NCI-H526 treated with DMSO at 0.1 percent for 48 hours (cell line): ENCODE measurements at regions not wholly inside any gene's neighbourhood (a gene's known extent, or its start where the extent isn't known, plus 50 kb on each side); places are given as distances from the start of the nearest gene placed in this dataset.

ENCODE experiments used
- DNase-seq: peaks from one replicate; lab custom pipeline; 2025; lab: John Stamatoyannopoulos, UW

DNA sequence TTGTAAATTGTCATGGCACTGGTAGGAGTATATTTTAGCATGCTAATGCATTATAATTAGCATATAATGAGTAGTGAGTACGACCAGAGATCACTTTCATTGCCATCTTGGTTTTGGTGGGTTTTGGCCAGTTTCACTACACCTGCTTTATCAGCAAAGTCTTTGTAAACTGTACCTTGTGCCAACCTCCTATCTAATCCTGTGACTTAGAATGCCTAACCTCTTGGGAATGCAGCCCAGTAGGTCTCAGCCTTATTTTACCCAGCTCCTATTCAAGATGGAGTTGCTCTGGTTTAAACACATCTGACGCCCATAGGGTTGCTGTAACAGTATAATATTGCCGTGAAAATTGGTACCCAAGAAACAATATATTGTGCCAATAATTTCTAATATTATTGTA lies 159.4 kb downstream of the MAGEB5 start:
- DNase-seq = no peak

DNA sequence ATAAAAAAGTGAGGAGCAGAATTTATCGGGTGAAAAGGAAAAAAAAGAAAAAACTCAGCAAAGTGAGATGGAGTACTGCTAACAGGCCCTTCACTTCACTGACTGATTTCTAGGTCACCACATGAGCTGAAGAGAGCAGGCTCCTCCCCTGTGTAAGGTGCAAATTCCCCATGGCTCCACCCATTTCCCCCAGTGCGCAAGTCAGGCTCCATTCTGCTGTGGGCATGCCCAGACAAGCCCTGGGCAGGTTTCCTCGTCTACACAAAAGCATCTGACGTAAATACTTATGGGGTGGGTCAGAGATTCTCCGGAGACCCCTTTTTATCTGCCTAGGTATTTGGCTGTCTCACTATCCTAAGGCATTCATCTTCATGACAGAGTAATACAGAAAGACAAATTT lies 157.9 kb downstream of the MAGEB5 start:
- DNase-seq = no peak

DNA sequence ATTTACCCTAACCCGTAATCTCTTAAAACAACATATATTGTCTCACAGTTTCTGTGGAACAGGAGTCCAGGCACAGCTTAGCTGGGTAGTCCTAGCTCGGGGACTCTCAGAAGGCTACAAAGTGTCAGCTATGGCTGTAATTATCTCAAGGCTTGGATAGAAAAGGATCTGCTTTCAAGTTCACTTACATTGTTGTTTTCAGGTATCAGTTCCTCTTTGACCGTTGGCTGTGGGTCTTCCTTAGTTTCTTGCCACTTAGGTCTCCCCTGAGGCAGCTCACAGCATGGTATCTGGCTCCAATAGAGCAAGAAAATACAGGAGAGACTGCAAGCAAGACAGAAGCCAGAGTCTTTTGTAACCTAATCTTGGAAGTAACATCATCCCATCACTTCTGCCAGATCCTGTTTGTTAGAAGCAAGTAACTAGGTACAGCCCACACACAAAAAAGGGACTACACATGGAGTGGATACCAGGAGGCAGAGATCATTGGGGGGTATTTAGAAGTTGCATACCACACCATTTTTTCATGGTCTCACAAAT lies 137.0 kb downstream of the MAGEB5 start:
- no peak for DNase-seq

DNA sequence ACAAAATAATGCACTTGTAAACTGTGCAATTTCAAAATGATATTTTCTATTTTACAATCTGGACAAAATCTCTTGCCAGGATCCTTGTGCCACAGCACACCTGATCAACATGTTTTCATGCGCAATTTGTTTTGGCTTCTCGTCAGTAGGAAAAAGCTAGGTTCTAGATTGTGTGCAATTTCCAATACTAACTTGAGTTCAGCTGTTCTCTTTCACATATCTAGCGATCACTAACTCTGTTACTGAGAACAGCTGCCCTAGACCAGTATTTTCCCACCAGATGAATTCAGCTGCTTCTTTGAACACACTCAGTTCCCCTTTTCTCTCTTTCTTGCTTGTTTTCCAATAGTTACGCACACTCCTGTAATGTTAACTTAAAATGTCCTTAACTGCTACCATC lies 131.2 kb downstream of the MAGEB5 start:
- no peak for DNase-seq

DNA sequence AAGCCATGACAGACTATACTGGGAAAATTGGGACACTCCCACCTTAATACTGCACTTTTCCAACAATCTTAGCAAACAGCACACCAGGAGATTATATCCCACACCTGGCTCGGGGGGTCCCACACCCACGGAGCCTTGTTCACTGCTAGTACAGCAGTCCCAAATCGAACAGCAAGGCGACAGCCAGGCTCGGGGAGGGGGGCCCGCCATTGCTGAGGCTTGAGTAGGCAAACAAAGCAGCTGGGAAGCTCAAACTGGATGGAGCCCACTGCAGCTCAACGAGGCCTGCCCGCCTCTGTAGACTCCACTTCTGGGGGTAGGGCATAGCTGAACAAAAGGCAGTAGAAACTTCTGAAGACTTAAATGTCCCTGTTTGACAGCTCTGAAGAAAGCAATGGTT lies 118.3 kb downstream of the MAGEB5 start:
- no peak for DNase-seq

DNA sequence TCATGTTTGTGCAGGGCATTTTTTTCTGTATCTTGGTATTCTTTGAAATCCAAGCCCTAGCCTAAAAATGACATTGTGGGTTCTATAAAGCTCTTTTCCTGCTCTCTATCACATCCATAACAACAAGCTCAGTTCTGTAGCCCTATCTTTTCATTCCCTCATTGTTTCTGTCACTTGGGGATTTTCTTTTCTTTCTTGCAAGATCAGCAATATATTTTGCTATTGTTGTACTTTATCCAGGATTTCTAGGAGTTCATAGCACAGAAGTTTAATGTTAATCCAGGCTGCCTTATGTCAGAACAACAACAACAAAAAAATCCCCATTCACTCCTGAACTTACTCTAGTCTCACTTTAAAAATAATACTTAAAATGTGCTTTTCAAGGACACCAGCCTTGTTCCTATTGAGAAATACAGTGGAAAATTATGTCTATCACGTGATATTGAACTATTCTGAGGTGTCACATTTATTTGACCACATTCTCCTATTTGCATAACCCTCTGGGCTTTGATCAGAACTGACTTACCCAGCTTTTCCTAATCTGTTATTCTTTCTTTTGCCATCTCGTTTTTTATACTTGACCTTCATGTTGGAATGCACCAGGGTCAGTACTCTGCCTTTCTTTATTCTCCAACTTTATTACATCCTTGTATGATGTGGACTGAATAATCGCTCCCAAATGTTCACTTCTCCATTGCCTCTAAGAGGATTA lies 112.8 kb downstream of the MAGEB5 start:
- no peak for DNase-seq

DNA sequence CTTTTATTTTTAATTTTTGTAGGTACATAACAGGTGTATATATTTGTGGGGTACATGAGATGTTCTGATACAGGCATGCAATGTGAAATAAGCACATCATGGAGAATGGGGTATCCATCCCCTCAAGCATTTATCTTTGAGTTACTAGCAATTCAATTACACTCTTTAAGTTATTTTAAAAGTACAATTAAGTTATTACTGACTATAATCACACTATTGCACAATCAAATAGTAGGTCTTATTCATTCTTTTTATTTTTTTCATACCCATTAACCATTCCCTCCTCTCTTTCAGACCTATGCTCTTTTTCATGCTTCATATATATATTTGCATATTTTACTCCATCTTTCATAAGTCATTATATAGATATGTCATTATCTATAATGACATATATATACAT lies 93.3 kb downstream of the MAGEB5 start:
- no peak for DNase-seq

DNA sequence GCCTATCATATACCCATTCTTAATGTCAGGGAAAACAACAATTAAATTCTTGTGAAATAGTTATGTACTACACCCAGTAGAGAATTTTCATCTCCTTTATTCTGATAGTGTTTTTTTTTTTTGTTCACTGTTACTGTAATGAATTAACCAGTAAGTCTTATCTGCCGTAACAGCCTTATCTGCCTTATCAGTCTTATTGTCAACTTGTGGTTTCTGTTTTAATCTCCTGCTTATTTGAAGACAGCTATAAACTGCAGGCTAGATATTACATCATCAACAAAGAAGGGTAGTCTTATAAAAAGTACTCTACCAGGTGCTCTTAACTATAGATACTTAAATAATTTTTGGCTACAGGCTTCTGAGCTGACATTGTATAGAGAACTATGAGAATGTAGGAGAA lies 79.5 kb downstream of the MAGEB5 start:
- no peak for DNase-seq

DNA sequence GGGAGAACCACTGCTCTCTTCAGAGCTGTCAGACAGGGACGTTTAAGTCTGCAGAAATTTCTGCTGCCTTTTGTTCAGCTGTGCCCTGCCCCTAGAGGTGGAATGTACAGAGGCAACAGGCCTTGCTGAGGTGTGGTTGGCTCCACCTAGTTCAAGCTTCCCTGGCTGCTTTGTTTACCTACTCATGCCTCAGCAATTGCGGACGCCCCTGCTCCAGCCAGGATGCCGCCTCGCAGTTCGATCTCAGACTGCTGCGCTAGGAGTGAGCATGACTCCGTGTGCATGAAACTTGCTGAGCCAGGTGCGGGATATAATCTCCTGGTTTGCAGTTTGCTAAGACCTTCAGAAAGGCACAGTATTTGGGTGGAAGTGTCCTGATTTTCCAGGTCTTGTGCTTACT lies 70.9 kb downstream of the MAGEB5 start:
- peak; percentile 11 for DNase-seq
